SK-N-SH treated with all-trans-retinoic acid at 6 μM for 48 hours (cell line): ENCODE measurements at regions not wholly inside any gene's neighbourhood (a gene's known extent, or its start where the extent isn't known, plus 50 kb on each side); places are given as distances from the start of the nearest gene placed in this dataset.
"Not testable (repeated sequence)": the region's sequence is repeated elsewhere in the genome, so short reads cannot be mapped to it uniquely, and the experiment has no call there.

Experiments
- ATAC-seq: fragments of 200-7000 bp; cut with Tn5 transposase; 3 replicates; pipeline ENCODE4 v1.9.1; 2020; ENCODE audit warnings: mild to moderate bottlenecking, moderate library complexity
- ARNTL ChIP-seq: fragments of 450-650 bp; formaldehyde crosslinking; IDR thresholded peaks from 2 replicates; pipeline ENCODE4 v1.5.0; 2020; ENCODE audit warnings: low read depth, mild to moderate bottlenecking, moderate library complexity, borderline replicate concordance
- BACH2 ChIP-seq: fragments of 250-450 bp; sonication (Bioruptor Pico); IDR thresholded peaks from 2 replicates; pipeline ENCODE4 v1.9.0; 2021; ENCODE audit warnings: mild to moderate bottlenecking, borderline replicate concordance
- CSDC2 ChIP-seq: fragments of 250-450 bp; sonication (Bioruptor Pico); IDR thresholded peaks from 2 replicates; pipeline ENCODE4 v1.5.0; 2020; ENCODE audit warnings: mild to moderate bottlenecking, moderate library complexity
- CSRNP3 ChIP-seq: fragments of 250-450 bp; sonication (Bioruptor Pico); IDR thresholded peaks from 2 replicates; pipeline ENCODE4 v1.5.1; 2021; ENCODE audit warnings: mild to moderate bottlenecking, moderate library complexity
- ESRRG ChIP-seq: fragments of 250-450 bp; sonication (Bioruptor Pico); IDR thresholded peaks from 2 replicates; pipeline ENCODE4 v1.6.1; 2021; ENCODE audit warnings: mild to moderate bottlenecking
- GLIS3 ChIP-seq: fragments of 250-450 bp; sonication (Bioruptor Pico); IDR thresholded peaks from 2 replicates; pipeline ENCODE4 v1.5.0; 2020; ENCODE audit warnings: mild to moderate bottlenecking, moderate library complexity
- OSR1 ChIP-seq: fragments of 250-450 bp; sonication (Bioruptor Pico); IDR thresholded peaks from 2 replicates; pipeline ENCODE4 v1.8.0; 2022; ENCODE audit warnings: moderate library complexity, mild to moderate bottlenecking, inconsistent platforms
- PATZ1 ChIP-seq: fragments of 250-450 bp; sonication (Bioruptor Pico); IDR thresholded peaks from 2 replicates; pipeline ENCODE4 v1.8.0; 2020; ENCODE audit warnings: mild to moderate bottlenecking, moderate library complexity, borderline replicate concordance
- POU6F1 ChIP-seq: fragments of 250-450 bp; sonication (Bioruptor Pico); IDR thresholded peaks from 2 replicates; pipeline ENCODE4 v1.8.0; 2021; ENCODE audit warnings: low read depth, mild to moderate bottlenecking, moderate library complexity, borderline replicate concordance
- PPARA ChIP-seq: fragments of 250-450 bp; sonication (Bioruptor Pico); IDR thresholded peaks from 2 replicates; pipeline ENCODE4 v1.5.0; 2020; ENCODE audit warnings: mild to moderate bottlenecking, borderline replicate concordance
- SNAI2 ChIP-seq: fragments of 250-450 bp; sonication (Bioruptor Pico); IDR thresholded peaks from 2 replicates; pipeline ENCODE4 v1.5.0; 2020; ENCODE audit warnings: mild to moderate bottlenecking, moderate library complexity
- TOX ChIP-seq: fragments of 250-450 bp; sonication (Bioruptor Pico); IDR thresholded peaks from 2 replicates; pipeline ENCODE4 v1.8.0; 2021; ENCODE audit warnings: mild to moderate bottlenecking, moderate library complexity, borderline replicate concordance
- ZC3H10 ChIP-seq: fragments of 250-450 bp; sonication (Bioruptor Pico); IDR thresholded peaks from 2 replicates; pipeline ENCODE4 v1.5.1; 2021; ENCODE audit warnings: mild to moderate bottlenecking, moderate library complexity
- ZFP3 ChIP-seq: fragments of 250-450 bp; sonication (Bioruptor Pico); IDR thresholded peaks from 2 replicates; pipeline ENCODE4 v1.5.0; 2020; ENCODE audit warnings: mild to moderate bottlenecking, moderate library complexity
- ZFP30 ChIP-seq: fragments of 450-650 bp; formaldehyde crosslinking; IDR thresholded peaks from 2 replicates; pipeline ENCODE4 v1.5.0; 2022; ENCODE audit warnings: mild to moderate bottlenecking, moderate library complexity
- ZNF565 ChIP-seq: fragments of 450-650 bp; formaldehyde crosslinking; conservative IDR thresholded peaks from 2 replicates; pipeline ENCODE4 v1.5.0; 2020; ENCODE audit warnings: low read depth, mild to moderate bottlenecking, moderate library complexity
- ZNF70 ChIP-seq: fragments of 450-650 bp; formaldehyde crosslinking; IDR thresholded peaks from 2 replicates; pipeline ENCODE4 v1.5.0; 2020; ENCODE audit warnings: mild to moderate bottlenecking, moderate library complexity
- ZNF8 ChIP-seq: fragments of 450-650 bp; formaldehyde crosslinking; IDR thresholded peaks from 2 replicates; pipeline ENCODE4 v1.5.0; 2020; ENCODE audit warnings: mild to moderate bottlenecking, moderate library complexity
- TF ChIP-seq, protein P1 (sequence below): fragments of 250-450 bp; sonication (Bioruptor Pico); IDR thresholded peaks from 2 replicates; pipeline ENCODE4 v1.5.0; 2020; ENCODE audit warnings: mild to moderate bottlenecking, moderate library complexity
- TF ChIP-seq, protein P2 (sequence below): fragments of 250-450 bp; sonication (Bioruptor Pico); IDR thresholded peaks from 2 replicates; pipeline ENCODE4 v1.5.1; 2020; ENCODE audit warnings: low read depth, mild to moderate bottlenecking, moderate library complexity

DNA sequence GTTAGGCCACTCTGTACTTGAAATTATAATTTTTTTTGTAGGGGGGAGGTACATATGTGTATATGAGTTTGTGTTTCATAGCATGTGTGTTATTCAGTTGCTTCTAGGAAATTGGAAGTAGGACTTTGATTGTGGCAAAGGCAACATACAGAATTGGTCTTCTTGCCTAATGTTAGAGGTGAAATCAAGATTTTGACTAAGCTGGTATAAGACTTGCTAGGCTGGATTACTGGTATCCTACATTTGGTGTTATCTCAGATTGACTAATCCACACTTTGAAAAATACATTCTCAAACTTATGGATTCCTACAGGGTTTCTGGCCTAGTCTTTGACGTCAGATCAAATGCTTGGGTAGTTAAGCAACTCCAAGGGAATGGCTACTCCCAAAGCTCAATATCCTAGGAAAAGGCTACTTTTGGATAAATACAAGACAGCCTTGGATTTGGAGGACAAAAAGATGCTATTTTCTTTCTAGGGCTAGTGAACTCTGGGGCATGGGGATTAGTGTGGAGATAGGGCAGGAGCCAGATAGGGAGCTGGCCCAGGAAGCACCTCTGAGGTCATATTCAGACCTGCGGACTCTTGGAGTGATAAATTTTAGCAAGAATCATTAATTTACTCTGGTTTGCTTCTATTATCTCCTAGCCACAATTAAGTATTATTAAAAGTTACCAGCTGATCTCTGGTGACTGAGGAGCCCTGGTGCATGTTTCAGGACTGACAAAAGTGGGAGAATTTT, 144.0 kb upstream of the RPS23 start:
- ATAC-seq: no peak
- no peak for TF ChIP-seq CSDC2 (CRISPR knock-in tag)
- no peak for TF ChIP-seq PATZ1 (CRISPR knock-in tag)
- no peak for TF ChIP-seq ZNF565
- TF ChIP-seq ZC3H10: no peak
- TF ChIP-seq BACH2 (CRISPR knock-in tag): no peak
- TF ChIP-seq GLIS3: no peak
- TF ChIP-seq, protein P1, sequence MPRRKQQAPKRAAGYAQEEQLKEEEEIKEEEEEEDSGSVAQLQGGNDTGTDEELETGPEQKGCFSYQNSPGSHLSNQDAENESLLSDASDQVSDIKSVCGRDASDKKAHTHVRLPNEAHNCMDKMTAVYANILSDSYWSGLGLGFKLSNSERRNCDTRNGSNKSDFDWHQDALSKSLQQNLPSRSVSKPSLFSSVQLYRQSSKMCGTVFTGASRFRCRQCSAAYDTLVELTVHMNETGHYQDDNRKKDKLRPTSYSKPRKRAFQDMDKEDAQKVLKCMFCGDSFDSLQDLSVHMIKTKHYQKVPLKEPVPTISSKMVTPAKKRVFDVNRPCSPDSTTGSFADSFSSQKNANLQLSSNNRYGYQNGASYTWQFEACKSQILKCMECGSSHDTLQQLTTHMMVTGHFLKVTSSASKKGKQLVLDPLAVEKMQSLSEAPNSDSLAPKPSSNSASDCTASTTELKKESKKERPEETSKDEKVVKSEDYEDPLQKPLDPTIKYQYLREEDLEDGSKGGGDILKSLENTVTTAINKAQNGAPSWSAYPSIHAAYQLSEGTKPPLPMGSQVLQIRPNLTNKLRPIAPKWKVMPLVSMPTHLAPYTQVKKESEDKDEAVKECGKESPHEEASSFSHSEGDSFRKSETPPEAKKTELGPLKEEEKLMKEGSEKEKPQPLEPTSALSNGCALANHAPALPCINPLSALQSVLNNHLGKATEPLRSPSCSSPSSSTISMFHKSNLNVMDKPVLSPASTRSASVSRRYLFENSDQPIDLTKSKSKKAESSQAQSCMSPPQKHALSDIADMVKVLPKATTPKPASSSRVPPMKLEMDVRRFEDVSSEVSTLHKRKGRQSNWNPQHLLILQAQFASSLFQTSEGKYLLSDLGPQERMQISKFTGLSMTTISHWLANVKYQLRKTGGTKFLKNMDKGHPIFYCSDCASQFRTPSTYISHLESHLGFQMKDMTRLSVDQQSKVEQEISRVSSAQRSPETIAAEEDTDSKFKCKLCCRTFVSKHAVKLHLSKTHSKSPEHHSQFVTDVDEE (CRISPR knock-in tag): no peak
- no peak for TF ChIP-seq CSRNP3 (CRISPR knock-in tag)
- no peak for TF ChIP-seq OSR1
- TF ChIP-seq ARNTL: no peak
- TF ChIP-seq TOX (CRISPR knock-in tag): no peak
- TF ChIP-seq SNAI2 (CRISPR knock-in tag): no peak
- TF ChIP-seq, protein P2, sequence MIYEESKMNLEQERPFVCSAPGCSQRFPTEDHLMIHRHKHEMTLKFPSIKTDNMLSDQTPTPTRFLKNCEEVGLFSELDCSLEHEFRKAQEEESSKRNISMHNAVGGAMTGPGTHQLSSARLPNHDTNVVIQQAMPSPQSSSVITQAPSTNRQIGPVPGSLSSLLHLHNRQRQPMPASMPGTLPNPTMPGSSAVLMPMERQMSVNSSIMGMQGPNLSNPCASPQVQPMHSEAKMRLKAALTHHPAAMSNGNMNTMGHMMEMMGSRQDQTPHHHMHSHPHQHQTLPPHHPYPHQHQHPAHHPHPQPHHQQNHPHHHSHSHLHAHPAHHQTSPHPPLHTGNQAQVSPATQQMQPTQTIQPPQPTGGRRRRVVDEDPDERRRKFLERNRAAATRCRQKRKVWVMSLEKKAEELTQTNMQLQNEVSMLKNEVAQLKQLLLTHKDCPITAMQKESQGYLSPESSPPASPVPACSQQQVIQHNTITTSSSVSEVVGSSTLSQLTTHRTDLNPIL (CRISPR knock-in tag): no peak
- TF ChIP-seq PPARA: no peak
- no peak for TF ChIP-seq ZNF8 (CRISPR knock-in tag)
- TF ChIP-seq ESRRG (CRISPR knock-in tag): no peak
- no peak for TF ChIP-seq ZFP3 (CRISPR knock-in tag)
- TF ChIP-seq POU6F1 (CRISPR knock-in tag): no peak
- no peak for TF ChIP-seq ZFP30 (CRISPR knock-in tag)

- TF ChIP-seq BACH2 (CRISPR knock-in tag): no peak
- TF ChIP-seq TOX (CRISPR knock-in tag): no peak
- TF ChIP-seq ZNF70 (CRISPR knock-in tag): no peak
- TF ChIP-seq, protein P1 (CRISPR knock-in tag): no peak
- no peak for TF ChIP-seq PATZ1 (CRISPR knock-in tag)
- no peak for TF ChIP-seq CSRNP3 (CRISPR knock-in tag)
- no peak for TF ChIP-seq GLIS3
- ATAC-seq: peak; percentile 92
Measured at GRCh38 chr5:82421119-82421518, 143.0 kb upstream of the RPS23 start.

DNA sequence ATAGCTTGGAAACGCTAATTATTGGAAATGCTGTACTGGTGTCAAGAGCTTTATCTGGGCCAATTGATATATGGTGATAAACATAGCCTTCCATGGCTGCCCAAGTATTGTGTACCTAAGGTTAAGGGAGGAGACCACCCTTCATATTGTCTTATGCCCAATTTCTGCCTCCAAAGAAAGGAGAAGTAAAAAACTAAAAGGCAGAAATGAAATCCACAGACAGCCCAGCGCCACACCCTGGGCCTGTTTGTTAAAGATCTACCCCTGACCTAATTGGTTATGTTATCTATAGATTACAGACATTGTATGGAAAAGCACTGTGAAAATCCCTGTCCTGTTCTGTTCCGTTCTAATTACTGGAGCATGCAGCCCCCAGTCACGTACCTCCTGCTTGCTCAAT, 142.4 kb upstream of the RPS23 start:
- not testable (repeated sequence) for ATAC-seq
